Panc1 (cell line): ENCODE measurements at regions not wholly inside any gene's neighbourhood (a gene's known extent, or its start where the extent isn't known, plus 50 kb on each side); places are given as distances from the start of the nearest gene placed in this dataset.

Experiments used
- ATAC-seq: fragments of 200-7000 bp; cut with Tn5 transposase; 2 replicates; pipeline ENCODE4 v1.9.1; 2020; ENCODE audit warnings: mild to moderate bottlenecking, moderate library complexity
- BruUV-seq: library from RNA; stranded (reverse); fragments of 400-500 nt; replicated peaks from 2 replicates; lab custom pipeline; 2021; lab: Mats Ljungman, UMichigan
- CTCF ChIA-PET: fragments of 300-600 bp; sonication (Branson Sonifier 250); formaldehyde crosslinking; loops from one replicate; lab custom pipeline; 2022; ENCODE audit warnings: antibody characterized with exemption; lab: Charles Lee
- POLR2A ChIA-PET: fragments of 300-600 bp; sonication (Branson Sonifier 250); formaldehyde crosslinking; loops from one replicate; lab custom pipeline; 2022; ENCODE audit warnings: antibody characterized with exemption; lab: Charles Lee
- DNase-seq: peaks from one replicate; pipeline ENCODE4 v3.0.0-alpha.2; 2010; ENCODE audit warnings: low read depth, low spot score
- H3K27ac ChIP-seq: 2 replicates; pipeline ENCODE4 v1.5.1; 2011; ENCODE audit warnings: mild to moderate bottlenecking, low read length, inconsistent platforms
- H3K27me3 ChIP-seq: fragments of 200-500 bp; sonication (Bioruptor generic); 2 replicates; pipeline ENCODE4 v1.6.0; 2014; ENCODE audit warnings: low read length, inconsistent platforms; ENCODE audit not compliant: control insufficient read depth, insufficient read depth
- H3K36me3 ChIP-seq: fragments of 200-500 bp; sonication (Bioruptor generic); 2 replicates; pipeline ENCODE4 v1.5.1; 2014; ENCODE audit warnings: inconsistent platforms, mild to moderate bottlenecking, low read length, moderate library complexity; ENCODE audit not compliant: control insufficient read depth, insufficient read depth
- H3K4me1 ChIP-seq: 2 replicates; pipeline ENCODE4 v1.5.1; 2011; ENCODE audit warnings: inconsistent platforms, mild to moderate bottlenecking, low read length, moderate library complexity; ENCODE audit not compliant: control insufficient read depth, insufficient read depth
- H3K4me3 ChIP-seq, 2 experiments: 2 replicates each; pipeline ENCODE4 v1.5.1; 2011 to 2012; ENCODE audit warnings: low read depth in 2 of 2, low read length in 2 of 2, mild to moderate bottlenecking in 2 of 2, inconsistent platforms in 1 of 2, moderate library complexity in 1 of 2
- H3K9me3 ChIP-seq: fragments of 200-500 bp; sonication (Bioruptor generic); 2 replicates; pipeline ENCODE4 v1.5.1; 2014; ENCODE audit warnings: low read depth, mild to moderate bottlenecking, inconsistent platforms, low read length, moderate library complexity; ENCODE audit not compliant: control insufficient read depth, insufficient read depth
- CTCF ChIP-seq: fragments of 450-650 bp; IDR thresholded peaks from 2 replicates; pipeline ENCODE4 v1.5.1; 2017; ENCODE audit warnings: mild to moderate bottlenecking
- POLR2AphosphoS5 ChIP-seq: IDR thresholded peaks from 2 replicates; pipeline ENCODE4 v1.6.1; 2012; ENCODE audit warnings: mild to moderate bottlenecking, low read depth, low read length, moderate library complexity
- REST ChIP-seq, 2 experiments: IDR thresholded peaks; 2 replicates each; pipeline ENCODE4 v1.6.1; 2011 to 2012; ENCODE audit warnings: low read depth in 2 of 2, control low read depth in 1 of 2, low read length in 1 of 2, mild to moderate bottlenecking in 1 of 2, moderate library complexity in 1 of 2; ENCODE audit not compliant: insufficient read depth in 1 of 2
- SIN3A ChIP-seq: IDR thresholded peaks from 2 replicates; pipeline ENCODE4 v1.6.1; 2012; ENCODE audit warnings: low read depth, mild to moderate bottlenecking, low read length, moderate library complexity, borderline replicate concordance; ENCODE audit not compliant: insufficient read depth
- TCF7L2 ChIP-seq: IDR thresholded peaks from 2 replicates; pipeline ENCODE4 v1.6.1; 2011; ENCODE audit warnings: mild to moderate bottlenecking, low read depth, low read length, inconsistent platforms
- in situ Hi-C: cut with HindIII; loops from 2 replicates; pipeline ENCODE4 v1.10.0; 2016; ENCODE audit warnings: low sequenced_read_pairs, low pct_unique_long_range_greater_than_20kb
- intact Hi-C: fragments of 100-400 bp; cut with micrococcal nuclease; formaldehyde crosslinking; loops from one replicate; pipeline ENCODE4 v1.10.0; 2022; ENCODE audit not compliant: unreplicated experiment

- no TSS peak for BruUV-seq
- TF ChIP-seq POLR2AphosphoS5, result no peak
- TF ChIP-seq SIN3A, result no peak
- TF ChIP-seq CTCF, result no peak
- TF ChIP-seq REST (IDR thresholded peaks at IDR 0.05; ENCODE audit: insufficient read depth in 1 of 2, low read depth in 2 of 2, low read length in 1 of 2), result no peak
- no peak for TF ChIP-seq TCF7L2
- no peak for DNase-seq
- ATAC-seq, result no peak
- Histone ChIP-seq H3K27ac (no peak overlapping the region), H3K4me1 (no peaks in the 10 kb centered on the region), H3K36me3 (no peaks in the 10 kb centered on the region), H3K9me3 (no peaks in the 10 kb centered on the region), H3K27me3 (no peaks in the 10 kb centered on the region), H3K4me3 (no peak overlapping the region)
- in situ Hi-C loops, result no loop called here
- intact Hi-C loops, result no loop called here
- POLR2A ChIA-PET, result no interaction called here
- CTCF ChIA-PET, result no interaction called here
Observed at GRCh38 chr6:155813548-155813947, 357.9 kb upstream of the NOX3 start.

GRCh38 chr6:155807243-155807642 is 351.6 kb upstream of the NOX3 start:
- CTCF ChIA-PET, result no interaction called here
- Histone ChIP-seq H3K9me3 (no peaks in the 10 kb centered on the region), H3K27ac (no peak overlapping the region), H3K4me1 (no peaks in the 10 kb centered on the region), H3K27me3 (no peaks in the 10 kb centered on the region), H3K4me3 (no peak overlapping the region), H3K36me3 (no peaks in the 10 kb centered on the region)
- ATAC-seq, result no peak
- TF ChIP-seq REST (IDR thresholded peaks at IDR 0.05; ENCODE audit: insufficient read depth in 1 of 2, low read depth in 2 of 2, low read length in 1 of 2) (no peak), SIN3A (no peak), POLR2AphosphoS5 (no peak), TCF7L2 (no peak), CTCF (no peak)
- intact Hi-C loops (no loop called here), in situ Hi-C loops (no loop called here)
- no peak for DNase-seq
- no TSS peak for BruUV-seq
- POLR2A ChIA-PET, result no interaction called here
